CD14-positive monocyte (primary cell): ENCODE measurements at regions not wholly inside any gene's neighbourhood (a gene's known extent, or its start where the extent isn't known, plus 50 kb on each side); places are given as distances from the start of the nearest gene placed in this dataset.

Experiments
- DNase-seq, 3 donors: peaks; one replicate each; pipeline ENCODE4 v3.0.0-alpha.2; 2011 to 2022
- H2AFZ ChIP-seq: 2 replicates; pipeline ENCODE4 v1.6.0; 2012; ENCODE audit warnings: mild to moderate bottlenecking, low read depth, low read length, inconsistent platforms; ENCODE audit not compliant: insufficient read depth, poor library complexity, severe bottlenecking
- H3K27ac ChIP-seq, 2 donors: 1 replicate in 1 of 2; 2 replicates in 1 of 2; pipeline ENCODE4 v1.5.1; 2012 to 2013; ENCODE audit warnings: low read length in 2 of 2, control low read depth in 1 of 2, inconsistent platforms in 1 of 2, low read depth in 1 of 2, mild to moderate bottlenecking in 1 of 2
- H3K27me3 ChIP-seq, 2 donors: one replicate each; pipeline versions ENCODE4 v1.6.0 to v1.6.1; 2011 to 2013; ENCODE audit warnings: low read length in 2 of 2; ENCODE audit not compliant: control insufficient read depth in 2 of 2, insufficient read depth in 2 of 2
- H3K36me3 ChIP-seq, 2 donors: replicated peaks in 1 of 2; 1 replicate in 1 of 2; 2 replicates in 1 of 2; pipeline versions ENCODE4 v1.5.1 to v1.6.1; 2012 to 2013; ENCODE audit warnings: low read length in 2 of 2, control low read depth in 1 of 2, inconsistent platforms in 1 of 2, mild to moderate bottlenecking in 1 of 2; ENCODE audit not compliant: insufficient read depth in 2 of 2, control insufficient read depth in 1 of 2
- H3K4me1 ChIP-seq, 2 donors: 1 replicate in 1 of 2; 2 replicates in 1 of 2; pipeline versions ENCODE4 v1.5.1 to v1.6.1; 2012 to 2013; ENCODE audit warnings: low read length in 2 of 2, control low read depth in 1 of 2, inconsistent platforms in 1 of 2, mild to moderate bottlenecking in 1 of 2, moderate library complexity in 1 of 2; ENCODE audit not compliant: insufficient read depth in 2 of 2, control insufficient read depth in 1 of 2
- H3K4me2 ChIP-seq: replicated peaks from 2 replicates; pipeline ENCODE3; 2012; ENCODE audit warnings: low read length, moderate library complexity, mild to moderate bottlenecking; ENCODE audit not compliant: poor library complexity, severe bottlenecking; ENCODE audit errors: extremely low read depth
- H3K4me3 ChIP-seq, 3 experiments: fragments of 200-600 bp in 1 of 3; sonication (generic) in 1 of 3; replicated peaks in 1 of 3; 1 replicate in 2 of 3; 2 replicates in 1 of 3; pipeline ENCODE4 v1.5.1; 2011 to 2013; ENCODE audit warnings: low read length in 3 of 3, mild to moderate bottlenecking in 3 of 3, control low read depth in 2 of 3, low read depth in 2 of 3, inconsistent platforms in 1 of 3, moderate library complexity in 1 of 3
- H3K79me2 ChIP-seq: 2 replicates; pipeline ENCODE4 v1.6.0; 2012; ENCODE audit warnings: mild to moderate bottlenecking, control low read depth, inconsistent platforms, low read length, moderate library complexity; ENCODE audit not compliant: insufficient read depth
- H3K9ac ChIP-seq: 2 replicates; pipeline ENCODE4 v1.6.0; 2017; ENCODE audit warnings: low read length, mild to moderate bottlenecking; ENCODE audit not compliant: insufficient read depth, poor library complexity, severe bottlenecking
- H3K9me3 ChIP-seq, 2 donors: replicated peaks in 1 of 2; 1 replicate in 1 of 2; 2 replicates in 1 of 2; pipeline versions ENCODE4 v1.5.1 to v1.6.1; 2012 to 2013; ENCODE audit warnings: low read length in 2 of 2, control low read depth in 1 of 2; ENCODE audit not compliant: control insufficient read depth in 1 of 2, insufficient read depth in 1 of 2
- H4K20me1 ChIP-seq: 2 replicates; pipeline ENCODE4 v1.6.0; 2012; ENCODE audit warnings: mild to moderate bottlenecking, low read length, control low read depth, moderate library complexity; ENCODE audit not compliant: insufficient read depth
- H3K27ac Mint-ChIP-seq, 7 donors: one replicate each; pipeline ENCODE4 v1.8.0; 2020; ENCODE audit warnings: mild to moderate bottlenecking in 7 of 7, mixed read lengths in 7 of 7, moderate library complexity in 6 of 7, inconsistent platforms in 2 of 7
- H3K27me3 Mint-ChIP-seq, 3 donors: one replicate each; pipeline ENCODE4 v1.8.0; 2021 to 2022; ENCODE audit warnings: low read depth in 3 of 3, mild to moderate bottlenecking in 3 of 3, mixed read lengths in 3 of 3, moderate library complexity in 3 of 3, inconsistent platforms in 1 of 3
- H3K36me3 Mint-ChIP-seq, 2 donors: one replicate each; pipeline ENCODE4 v1.8.0; 2020; ENCODE audit warnings: mixed read lengths in 2 of 2, inconsistent platforms in 1 of 2, mild to moderate bottlenecking in 1 of 2
- H3K4me1 Mint-ChIP-seq: one replicate; pipeline ENCODE4 v1.8.0; 2020; ENCODE audit warnings: mild to moderate bottlenecking, mixed read lengths
- H3K4me3 Mint-ChIP-seq, 2 donors: one replicate each; pipeline ENCODE4 v1.8.0; 2020; ENCODE audit warnings: mild to moderate bottlenecking in 2 of 2, mixed read lengths in 2 of 2, moderate library complexity in 1 of 2
- H3K9me3 Mint-ChIP-seq, 7 donors: one replicate each; pipeline ENCODE4 v1.8.0; 2020 to 2022; ENCODE audit warnings: mixed read lengths in 7 of 7, mild to moderate bottlenecking in 6 of 7, moderate library complexity in 6 of 7, inconsistent platforms in 2 of 7
- CTCF ChIP-seq: fragments of 200-600 bp; IDR thresholded peaks from one replicate; pipeline ENCODE4 v1.8.0; 2022; ENCODE audit warnings: antibody characterized with exemption, mild to moderate bottlenecking
- WGBS: methylation state at CpG from one replicate; pipeline ENCODE4 v1.1.5; 2013; ENCODE audit warnings: missing lambda C conversion rate; ENCODE audit not compliant: insufficient coverage; 5-methylcytosine and 5-hydroxymethylcytosine counted together
- intact Hi-C, 2 donors: fragments of 100-400 bp; cut with micrococcal nuclease; formaldehyde crosslinking; loops; one replicate each; pipeline versions ENCODE4 v1.15.0 to v1.15.1; 2023

- Histone ChIP-seq H3K9ac (no peak overlapping the region), H3K79me2 (no peaks in the 10 kb centered on the region), H3K36me3 (no peaks in the 10 kb centered on the region), H3K9me3 (no peaks in the 10 kb centered on the region), H2AFZ (no peak overlapping the region), H3K27me3 (peaks cover 18 to 23% of the 10 kb centered on the region in 2 donors), H3K27ac (no peak overlapping the region), H3K4me2 (no peak overlapping the region), H4K20me1 (no peaks in the 10 kb centered on the region), H3K4me1 (no peaks in the 10 kb centered on the region), H3K4me3 (no peak overlapping the region)
- no peaks in the 10 kb centered on the region for H3K36me3 Mint-ChIP-seq
- peaks cover 0 to 2% (median 0%) of the 10 kb centered on the region in 7 donors for H3K9me3 Mint-ChIP-seq
- no peaks in the 10 kb centered on the region for H3K4me1 Mint-ChIP-seq
- DNase-seq, result no peak
- H3K27ac Mint-ChIP-seq, result no peak overlapping the region
- 88% methylated on average over 2 of the region's 2 CpGs for WGBS
- no peak overlapping the region for H3K4me3 Mint-ChIP-seq
- peaks cover 17 to 23% (median 22%) of the 10 kb centered on the region in 3 donors for H3K27me3 Mint-ChIP-seq
- no peak for TF ChIP-seq CTCF
- intact Hi-C loops, result no loop called here
These were observed 75.8 kb upstream of the HOXC13 start for GRCh38 chr12:53862831-53863230.

- no peak for DNase-seq
- intact Hi-C loops, result no loop called here
- Mint-ChIP-seq H3K4me3 (no peak overlapping the region), H3K4me1 (no peaks in the 10 kb centered on the region), H3K27ac (no peak overlapping the region), H3K27me3 (peaks cover 13 to 34% (median 19%) of the 10 kb centered on the region in 3 donors), H3K9me3 (peaks cover 0 to 2% (median 0%) of the 10 kb centered on the region in 7 donors), H3K36me3 (no peaks in the 10 kb centered on the region)
- no peaks in the 10 kb centered on the region for H4K20me1 ChIP-seq
- H3K27me3 ChIP-seq, result peaks cover 21 to 25% of the 10 kb centered on the region in 2 donors
- H3K4me1 ChIP-seq, result no peaks in the 10 kb centered on the region
- H3K9me3 ChIP-seq, result no peaks in the 10 kb centered on the region
- no peak overlapping the region for H3K27ac ChIP-seq
- no peak overlapping the region for H3K9ac ChIP-seq
- no peak for TF ChIP-seq CTCF
- H3K79me2 ChIP-seq, result no peaks in the 10 kb centered on the region
- WGBS, result no CpG with 5 or more reads among the region's 3 CpGs
- H3K36me3 ChIP-seq, result no peaks in the 10 kb centered on the region
- H3K4me2 ChIP-seq, result no peak overlapping the region
- H2AFZ ChIP-seq, result no peak overlapping the region
- no peak overlapping the region for H3K4me3 ChIP-seq
These were observed 71.9 kb upstream of the HOXC13 start for GRCh38 chr12:53866727-53867126.
